K562 (cell line): ENCODE measurements at regions not wholly inside any gene's neighbourhood (a gene's known extent, or its start where the extent isn't known, plus 50 kb on each side); places are given as distances from the start of the nearest gene placed in this dataset.

ENCODE experiments used
- ATAC-seq: fragments of 200-7000 bp; cut with Tn5 transposase; 3 replicates; pipeline ENCODE4 v1.9.1; 2020; ENCODE audit warnings: moderate library complexity
- BruUV-seq: library from RNA; stranded (reverse); fragments of 400-500 nt; replicated peaks from 2 replicates; lab custom pipeline; 2021; lab: Mats Ljungman, UMichigan
- CTCF ChIA-PET: fragments of 300-600 bp; formaldehyde crosslinking; extraction: SDS; loops from one replicate; lab custom pipeline; 2021; ENCODE audit warnings: low intra/inter-chr PET ratio; lab: Yijun Ruan, JAX
- POLR2A ChIA-PET: fragments of 300-600, 350-650 bp; sonication (Branson Sonifier 250); formaldehyde crosslinking; extraction: SDS; loops from one replicate; lab custom pipeline; 2021; ENCODE audit warnings: antibody characterized with exemption, inconsistent platforms; lab: Yijun Ruan, JAX
- DNase-seq, 4 experiments: peaks; one replicate each; pipeline versions ENCODE4 v3.0.0 to v3.0.0-alpha.2; 2011 to 2018; ENCODE audit warnings: low spot score in 3 of 4, mixed read lengths in 3 of 4; ENCODE audit errors: extremely low read depth in 1 of 4
- FAIRE-seq: peaks from 2 replicates; lab custom pipeline; 2011; peaks lifted over from hg19 to GRCh38; lab: Jason Lieb, UNC
- H2AFZ ChIP-seq: 2 replicates; pipeline ENCODE4 v1.6.0; 2011; ENCODE audit warnings: low read depth, low read length, control low read depth, inconsistent platforms
- H3K27ac ChIP-seq: fragments of 200-600 bp; 3 replicates; pipeline ENCODE4 v1.8.0; 2011; ENCODE audit warnings: low read depth, mild to moderate bottlenecking, control low read depth, inconsistent platforms, low read length, moderate library complexity, mixed read lengths; ENCODE audit errors: extremely low read depth
- H3K27me3 ChIP-seq, 2 experiments: fragments of 300-600 bp in 1 of 2; 2 replicates in 1 of 2; 3 replicates in 1 of 2; pipeline versions ENCODE4 v1.6.0 to v1.8.0; 2011; ENCODE audit warnings: inconsistent platforms in 2 of 2, low read length in 2 of 2, mild to moderate bottlenecking in 1 of 2, mixed read lengths in 1 of 2, moderate library complexity in 1 of 2; ENCODE audit not compliant: control insufficient read depth in 2 of 2, insufficient read depth in 2 of 2
- H3K36me3 ChIP-seq: fragments of 300-600 bp; 3 replicates; pipeline ENCODE4 v1.8.0; 2011; ENCODE audit warnings: mild to moderate bottlenecking, low read length, inconsistent platforms; ENCODE audit not compliant: control insufficient read depth, insufficient read depth
- H3K4me1 ChIP-seq, 2 experiments: fragments of 200-600 bp in 1 of 2; replicated peaks in 1 of 2; 2 replicates in 1 of 2; 3 replicates in 1 of 2; pipeline versions ENCODE4 v1.5.1 to v1.8.0; 2011; ENCODE audit warnings: inconsistent platforms in 2 of 2, low read length in 2 of 2, mild to moderate bottlenecking in 1 of 2, mixed read lengths in 1 of 2, moderate library complexity in 1 of 2; ENCODE audit not compliant: control insufficient read depth in 2 of 2, insufficient read depth in 2 of 2
- H3K4me2 ChIP-seq: 2 replicates; pipeline ENCODE4 v1.6.1; 2011; ENCODE audit warnings: low read length, control low read depth, inconsistent platforms, mixed read lengths; ENCODE audit not compliant: insufficient read depth
- H3K4me3 ChIP-seq: fragments of 200-600 bp; sonication (generic), shearing (Covaris generic); 2 replicates; pipeline ENCODE4 v1.5.1; 2016; ENCODE audit warnings: control low read depth, inconsistent platforms
- H3K79me2 ChIP-seq: fragments of 200-600 bp; 3 replicates; pipeline ENCODE4 v1.8.0; 2011; ENCODE audit warnings: low read length, inconsistent platforms; ENCODE audit not compliant: control insufficient read depth, insufficient read depth
- H3K9ac ChIP-seq, 2 experiments: 2 replicates each; pipeline versions ENCODE4 v1.6.0 to v1.6.1; 2011; ENCODE audit warnings: low read depth in 2 of 2, low read length in 2 of 2, control low read depth in 1 of 2, inconsistent platforms in 1 of 2, mild to moderate bottlenecking in 1 of 2, mixed read lengths in 1 of 2; ENCODE audit not compliant: insufficient read depth in 1 of 2
- H3K9me1 ChIP-seq: one replicate; pipeline ENCODE4 v1.6.0; 2011; ENCODE audit warnings: inconsistent platforms, mild to moderate bottlenecking, low read length, moderate library complexity; ENCODE audit not compliant: control insufficient read depth, insufficient read depth
- H3K9me3 ChIP-seq: replicated peaks from 2 replicates; pipeline ENCODE4 v1.5.1; 2011; ENCODE audit warnings: low read depth, low read length, inconsistent platforms; ENCODE audit not compliant: control insufficient read depth, insufficient read depth
- H4K20me1 ChIP-seq: replicated peaks from 2 replicates; pipeline ENCODE4 v1.6.1; 2011; ENCODE audit warnings: low read length, inconsistent platforms, mixed read lengths; ENCODE audit not compliant: control insufficient read depth, insufficient read depth
- CXXC5 ChIP-seq: fragments of 250-450 bp; sonication (Bioruptor Pico); IDR thresholded peaks from 2 replicates; pipeline ENCODE4 v1.8.0; 2022; ENCODE audit warnings: inconsistent platforms, mild to moderate bottlenecking, moderate library complexity
- DEAF1 ChIP-seq: fragments of 450-650 bp; formaldehyde crosslinking; IDR thresholded peaks from 2 replicates; pipeline ENCODE4 v1.4.0; 2020; ENCODE audit warnings: mild to moderate bottlenecking, moderate library complexity
- ELF4 ChIP-seq: fragments of 450-650 bp; formaldehyde crosslinking; IDR thresholded peaks from 2 replicates; pipeline ENCODE4 v1.4.0; 2022; ENCODE audit warnings: missing genetic modification characterization
- FOS ChIP-seq: IDR thresholded peaks from 3 replicates; pipeline ENCODE4 v1.6.1; 2011; ENCODE audit not compliant: insufficient read length; ENCODE audit errors: extremely low read depth
- FOXK1 ChIP-seq: sonication (generic); formaldehyde crosslinking; IDR thresholded peaks from 2 replicates; pipeline ENCODE4 v1.8.0; 2022; ENCODE audit warnings: missing genetic modification reagents, mild to moderate bottlenecking, borderline replicate concordance
- HDAC1 ChIP-seq, 2 experiments: fragments of 450-650 bp; IDR thresholded peaks; 2 replicates each; pipeline ENCODE4 v1.6.1; 2016 to 2017; ENCODE audit warnings: inconsistent platforms in 1 of 2, mild to moderate bottlenecking in 1 of 2, moderate library complexity in 1 of 2
- L3MBTL2 ChIP-seq: fragments of 450-650 bp; IDR thresholded peaks from 2 replicates; pipeline ENCODE4 v1.6.1; 2016; ENCODE audit warnings: mild to moderate bottlenecking, moderate library complexity
- MXI1 ChIP-seq: IDR thresholded peaks from 2 replicates; pipeline ENCODE4 v1.6.1; 2011; ENCODE audit warnings: low read depth, mild to moderate bottlenecking, improper control_type of control experiment, low read length
- POLR2A ChIP-seq: fragments of 450-650 bp; conservative IDR thresholded peaks from 2 replicates; pipeline ENCODE4 v1.6.1; 2016
- RAD21 ChIP-seq, 2 experiments: fragments of 250-450 bp in 1 of 2; fragments of 450-650 bp in 1 of 2; sonication (Bioruptor Pico) in 1 of 2; formaldehyde crosslinking in 1 of 2; IDR thresholded peaks in 1 of 2; conservative IDR thresholded peaks in 1 of 2; 2 replicates each; pipeline versions ENCODE4 v1.4.0 to v1.8.0; 2020 to 2022; ENCODE audit warnings: mild to moderate bottlenecking in 2 of 2, moderate library complexity in 1 of 2
- SMARCA4 ChIP-seq: fragments of 450-650 bp; IDR thresholded peaks from 2 replicates; pipeline ENCODE4 v1.6.1; 2016
- SOX6 ChIP-seq: fragments of 450-650 bp; IDR thresholded peaks from 2 replicates; pipeline ENCODE4 v1.6.1; 2014; ENCODE audit warnings: mild to moderate bottlenecking
- XRCC5 ChIP-seq: fragments of 200-400 bp; formaldehyde crosslinking; IDR thresholded peaks from 2 replicates; pipeline ENCODE4 v1.6.1; 2017; ENCODE audit warnings: low read depth, mild to moderate bottlenecking, low read length
- ZBTB34 ChIP-seq: fragments of 250-450 bp; sonication (Bioruptor Pico); IDR thresholded peaks from 2 replicates; pipeline ENCODE4 v1.8.0; 2021; ENCODE audit warnings: mild to moderate bottlenecking, moderate library complexity
- ZBTB7A ChIP-seq: IDR thresholded peaks from 2 replicates; pipeline ENCODE4 v1.6.1; 2011; ENCODE audit warnings: low read depth, mild to moderate bottlenecking, low read length, moderate library complexity, borderline replicate concordance; ENCODE audit not compliant: control insufficient read depth
- ZHX1 ChIP-seq: fragments of 150-350 bp; conservative IDR thresholded peaks from 2 replicates; pipeline ENCODE4 v1.6.1; 2014; ENCODE audit warnings: low read length
- ZNF175 ChIP-seq: fragments of 200-800 bp; sonication (Bioruptor generic); IDR thresholded peaks from 2 replicates; pipeline ENCODE4 v1.6.1; 2016; ENCODE audit warnings: low read depth, mild to moderate bottlenecking, missing genetic modification characterization, missing compliant biosample characterization
- ZNF384 ChIP-seq: IDR thresholded peaks from 2 replicates; pipeline ENCODE4 v1.6.1; 2012; ENCODE audit warnings: low read depth, low read length, improper control_type of control experiment
- WGBS: fragments of 100-300 bp; shearing (Covaris generic); methylation state at CpG from one replicate; pipeline ENCODE4 v1.1.6; 2016; ENCODE audit warnings: low coverage, mixed read lengths; ENCODE audit not compliant: insufficient coverage; ENCODE audit errors: missing lambda C conversion rate; 5-methylcytosine and 5-hydroxymethylcytosine counted together
- in situ Hi-C: fragments of 300-500 bp; cut with MboI; formaldehyde crosslinking; loops from 4 replicates; pipeline ENCODE4 v1.15.0; 2018; ENCODE audit warnings: inconsistent platforms, mixed read lengths
- intact Hi-C: fragments of 100-400 bp; cut with micrococcal nuclease; formaldehyde crosslinking; loops from 2 replicates; pipeline ENCODE4 v1.14.2; 2022

- no peak for DNase-seq
- H3K9ac ChIP-seq: no peak overlapping the region
These were observed 659.9 kb downstream of the USP25 start for GRCh38 chr21:16389643-16390042.

More at GRCh38 chr21:16389643-16390042, 659.9 kb downstream of the USP25 start:
- Histone ChIP-seq H3K9me3 (no peaks in the 10 kb centered on the region), H3K27me3 (no peaks in the 10 kb centered on the region), H3K4me3 (no peak overlapping the region), H3K36me3 (no peaks in the 10 kb centered on the region), H2AFZ (no peak overlapping the region), H4K20me1 (no peaks in the 10 kb centered on the region), H3K4me2 (no peak overlapping the region), H3K27ac (no peak overlapping the region), H3K4me1 (no peaks in the 10 kb centered on the region), H3K9me1 (no peaks in the 10 kb centered on the region), H3K79me2 (no peaks in the 10 kb centered on the region)
- intact Hi-C loops (no loop called here), in situ Hi-C loops (no loop called here)
- no TSS peak for BruUV-seq
- CTCF ChIA-PET: no interaction called here
- no peak for ATAC-seq
- POLR2A ChIA-PET: no interaction called here
- no peak for TF ChIP-seq MXI1
- TF ChIP-seq FOS: no peak
- no peak for TF ChIP-seq CXXC5 (CRISPR knock-in tag)
- TF ChIP-seq ZBTB34 (CRISPR knock-in tag): no peak
- no peak for TF ChIP-seq ELF4 (CRISPR knock-in tag)
- TF ChIP-seq XRCC5: no peak
- no peak for TF ChIP-seq SMARCA4
- TF ChIP-seq HDAC1 (IDR thresholded peaks at IDR 0.05): no peak
- no peak for TF ChIP-seq ZHX1
- TF ChIP-seq SOX6: no peak
- TF ChIP-seq ZBTB7A: no peak
- no peak for TF ChIP-seq DEAF1
- no peak for TF ChIP-seq FOXK1 (CRISPR knock-in tag)
- no peak for TF ChIP-seq ZNF175
- no peak for TF ChIP-seq POLR2A
- no peak for TF ChIP-seq L3MBTL2
- TF ChIP-seq RAD21 (CRISPR knock-in tag; conservative IDR thresholded peaks at IDR 0.05 in 1 of 2, IDR thresholded peaks at IDR 0.05 in 1 of 2): no peak
- TF ChIP-seq ZNF384: no peak
- WGBS: 0% methylated on average over 2 of the region's 2 CpGs
- no peak for FAIRE-seq
